ENCODE measurements at regions not wholly inside any gene's neighbourhood (a gene's known extent, or its start where the extent isn't known, plus 50 kb on each side); places are given as distances from the start of the nearest gene placed in this dataset.

- no peaks in the 10 kb centered on the region for H3K79me2 ChIP-seq (ENCODE audit: insufficient read depth, low read length)
Observed at GRCh38 chr4:160795216-160795615, 1368.6 kb downstream of the FSTL5 start.

GRCh38 chr4:160808174-160808573 lies 1355.6 kb downstream of the FSTL5 start:
- DNase-seq (no peak), ATAC-seq (ENCODE audit: insufficient read depth, low read depth) (no peak)
- Histone ChIP-seq H4K20me1 (ENCODE audit: insufficient read depth, low read length) (no peaks in the 10 kb centered on the region), H3K79me2 (ENCODE audit: insufficient read depth, low read length) (no peaks in the 10 kb centered on the region), H3K9me3 (ENCODE audit: insufficient read depth, low read length, severe bottlenecking) (no peaks in the 10 kb centered on the region), H3K36me3 (ENCODE audit: insufficient read depth, low read length) (no peaks in the 10 kb centered on the region), H3K9ac (ENCODE audit: low read depth, low read length) (no peak overlapping the region), H3K4me3 (ENCODE audit: low read depth in 1 of 2, low read length in 2 of 2) (no peak overlapping the region), H2AFZ (ENCODE audit: low read depth, low read length) (no peak overlapping the region), H3K4me1 (ENCODE audit: insufficient read depth, low read length) (no peaks in the 10 kb centered on the region), H3K27ac (ENCODE audit: low read length) (no peak overlapping the region), H3K27me3 (ENCODE audit: insufficient read depth, low read length, poor library complexity) (no peaks in the 10 kb centered on the region), H3K4me2 (ENCODE audit: insufficient read depth, low read length) (no peak overlapping the region)
- TF ChIP-seq EZH2 (IDR thresholded peaks at IDR 0.05; ENCODE audit: borderline replicate concordance, low read depth, low read length, severe bottlenecking) (no peak), CTCF (IDR thresholded peaks at IDR 0.05; ENCODE audit: borderline replicate concordance, extremely low read depth, low read length, poor library complexity, severe bottlenecking) (no peak)

More at GRCh38 chr4:160795216-160795615, 1368.6 kb downstream of the FSTL5 start:
- peaks cover 6% of the 10 kb centered on the region for H3K9me3 ChIP-seq (ENCODE audit: insufficient read depth, low read length, severe bottlenecking)
- no peaks in the 10 kb centered on the region for H3K27me3 ChIP-seq (ENCODE audit: insufficient read depth, low read length, poor library complexity)
- no peak overlapping the region for H2AFZ ChIP-seq (ENCODE audit: low read depth, low read length)
- H3K27ac ChIP-seq (ENCODE audit: low read length) = no peak overlapping the region
- H3K4me2 ChIP-seq (ENCODE audit: insufficient read depth, low read length) = no peak overlapping the region
- ATAC-seq (ENCODE audit: insufficient read depth, low read depth) (no peak), DNase-seq (no peak)
- H4K20me1 ChIP-seq (ENCODE audit: insufficient read depth, low read length) = no peaks in the 10 kb centered on the region
- H3K4me3 ChIP-seq (ENCODE audit: low read depth in 1 of 2, low read length in 2 of 2) = no peak overlapping the region
- H3K9ac ChIP-seq (ENCODE audit: low read depth, low read length) = no peak overlapping the region
- H3K4me1 ChIP-seq (ENCODE audit: insufficient read depth, low read length) = no peaks in the 10 kb centered on the region
- H3K36me3 ChIP-seq (ENCODE audit: insufficient read depth, low read length) = no peaks in the 10 kb centered on the region
- TF ChIP-seq CTCF (IDR thresholded peaks at IDR 0.05; ENCODE audit: borderline replicate concordance, extremely low read depth, low read length, poor library complexity, severe bottlenecking) = no peak
- no peak for TF ChIP-seq EZH2 (IDR thresholded peaks at IDR 0.05; ENCODE audit: borderline replicate concordance, low read depth, low read length, severe bottlenecking)

- H3K4me1 ChIP-seq (ENCODE audit: insufficient read depth, low read length) = no peaks in the 10 kb centered on the region
- TF ChIP-seq EZH2 (IDR thresholded peaks at IDR 0.05; ENCODE audit: borderline replicate concordance, low read depth, low read length, severe bottlenecking) (no peak), CTCF (IDR thresholded peaks at IDR 0.05; ENCODE audit: borderline replicate concordance, extremely low read depth, low read length, poor library complexity, severe bottlenecking) (no peak)
- no peaks in the 10 kb centered on the region for H3K9me3 ChIP-seq (ENCODE audit: insufficient read depth, low read length, severe bottlenecking)
- no peak overlapping the region for H2AFZ ChIP-seq (ENCODE audit: low read depth, low read length)
- H3K27me3 ChIP-seq (ENCODE audit: insufficient read depth, low read length, poor library complexity) = no peaks in the 10 kb centered on the region
- no peak for ATAC-seq (ENCODE audit: insufficient read depth, low read depth)
- no peak for DNase-seq
- no peak overlapping the region for H3K27ac ChIP-seq (ENCODE audit: low read length)
- H3K4me3 ChIP-seq (ENCODE audit: low read depth in 1 of 2, low read length in 2 of 2) = no peak overlapping the region
- H4K20me1 ChIP-seq (ENCODE audit: insufficient read depth, low read length) = no peaks in the 10 kb centered on the region
- H3K4me2 ChIP-seq (ENCODE audit: insufficient read depth, low read length) = no peak overlapping the region
- no peaks in the 10 kb centered on the region for H3K79me2 ChIP-seq (ENCODE audit: insufficient read depth, low read length)
- H3K9ac ChIP-seq (ENCODE audit: low read depth, low read length) = no peak overlapping the region
- H3K36me3 ChIP-seq (ENCODE audit: insufficient read depth, low read length) = no peaks in the 10 kb centered on the region
Observed at GRCh38 chr4:160809576-160809975, 1354.2 kb downstream of the FSTL5 start.

- ATAC-seq (ENCODE audit: insufficient read depth, low read depth) (no peak), DNase-seq (no peak)
- Histone ChIP-seq H3K4me3 (ENCODE audit: low read depth in 1 of 2, low read length in 2 of 2) (no peak overlapping the region), H3K27me3 (ENCODE audit: insufficient read depth, low read length, poor library complexity) (no peaks in the 10 kb centered on the region), H3K36me3 (ENCODE audit: insufficient read depth, low read length) (no peaks in the 10 kb centered on the region), H3K4me1 (ENCODE audit: insufficient read depth, low read length) (no peaks in the 10 kb centered on the region), H3K9ac (ENCODE audit: low read depth, low read length) (no peak overlapping the region), H3K9me3 (ENCODE audit: insufficient read depth, low read length, severe bottlenecking) (no peaks in the 10 kb centered on the region), H4K20me1 (ENCODE audit: insufficient read depth, low read length) (no peaks in the 10 kb centered on the region), H3K4me2 (ENCODE audit: insufficient read depth, low read length) (no peak overlapping the region), H2AFZ (ENCODE audit: low read depth, low read length) (no peak overlapping the region), H3K27ac (ENCODE audit: low read length) (no peak overlapping the region), H3K79me2 (ENCODE audit: insufficient read depth, low read length) (no peaks in the 10 kb centered on the region)
- TF ChIP-seq EZH2 (IDR thresholded peaks at IDR 0.05; ENCODE audit: borderline replicate concordance, low read depth, low read length, severe bottlenecking) = no peak
- TF ChIP-seq CTCF (IDR thresholded peaks at IDR 0.05; ENCODE audit: borderline replicate concordance, extremely low read depth, low read length, poor library complexity, severe bottlenecking) = no peak
Observed at GRCh38 chr4:160810424-160810823, 1353.4 kb downstream of the FSTL5 start.
